GM12878 (cell line): ENCODE measurements at regions not wholly inside any gene's neighbourhood (a gene's known extent, or its start where the extent isn't known, plus 50 kb on each side); places are given as distances from the start of the nearest gene placed in this dataset.

ENCODE experiments used
- ATAC-seq: fragments of 200-7000 bp; cut with Tn5 transposase; 3 replicates; pipeline ENCODE4 v1.9.1; 2020; ENCODE audit warnings: mild to moderate bottlenecking, moderate library complexity
- BruUV-seq: library from RNA; stranded (reverse); fragments of 400-500 nt; replicated peaks from 2 replicates; lab custom pipeline; 2021; lab: Mats Ljungman, UMichigan
- CTCF ChIA-PET: fragments of 300-600 bp; sonication (Branson Sonifier 250); formaldehyde crosslinking; extraction: SDS; loops from one replicate; lab custom pipeline; 2021; ENCODE audit warnings: inconsistent platforms; lab: Yijun Ruan, JAX
- POLR2A ChIA-PET: fragments of 350-600 bp; formaldehyde crosslinking; extraction: SDS; loops from one replicate; lab custom pipeline; 2021; ENCODE audit warnings: inconsistent platforms; lab: Charles Lee
- RAD21 ChIA-PET: fragments of 300-600 bp; sonication (Branson Sonifier 250); formaldehyde crosslinking; loops from one replicate; lab custom pipeline; 2023; ENCODE audit warnings: antibody characterized with exemption; ENCODE audit not compliant: unreplicated experiment; lab: Charles Lee
- SMC1A ChIA-PET: fragments of 300-600 bp; sonication (Branson Sonifier 250); formaldehyde crosslinking; loops from one replicate; lab custom pipeline; 2023; ENCODE audit not compliant: unreplicated experiment, uncharacterized antibody; lab: Charles Lee
- DNase-seq: peaks from one replicate; pipeline ENCODE4 v3.0.0-alpha.2; 2011; ENCODE audit warnings: low read depth, low spot score
- FAIRE-seq: peaks from 3 replicates; lab custom pipeline; 2011; peaks lifted over from hg19 to GRCh38; lab: Jason Lieb, UNC
- H2AFZ ChIP-seq: 2 replicates; pipeline ENCODE4 v1.6.0; 2011; ENCODE audit warnings: low read depth, low read length, control low read depth; ENCODE audit not compliant: control insufficient read depth
- H3K27ac ChIP-seq: 2 replicates; pipeline ENCODE4 v1.5.1; 2011; ENCODE audit warnings: control low read depth; ENCODE audit not compliant: control insufficient read depth, insufficient read depth
- H3K27me3 ChIP-seq, 2 experiments: replicated peaks in 1 of 2; 2 replicates each; pipeline versions ENCODE4 v1.6.0 to v1.6.1; 2011; ENCODE audit warnings: low read length in 1 of 2; ENCODE audit not compliant: control insufficient read depth in 2 of 2, insufficient read depth in 2 of 2
- H3K36me3 ChIP-seq, 2 experiments: 2 replicates each; pipeline ENCODE4 v1.5.1; 2011; ENCODE audit warnings: low read length in 1 of 2; ENCODE audit not compliant: control insufficient read depth in 2 of 2, insufficient read depth in 2 of 2
- H3K4me1 ChIP-seq: 2 replicates; pipeline ENCODE4 v1.6.1; 2011; ENCODE audit warnings: mild to moderate bottlenecking, low read length, moderate library complexity, mixed read lengths; ENCODE audit not compliant: control insufficient read depth, insufficient read depth
- H3K4me2 ChIP-seq: 2 replicates; pipeline ENCODE4 v1.6.0; 2011; ENCODE audit warnings: control low read depth; ENCODE audit not compliant: control insufficient read depth, insufficient read depth
- H3K4me3 ChIP-seq: fragments of 200-600 bp; sonication (generic); 2 replicates; pipeline ENCODE4 v1.5.1; 2016
- H3K79me2 ChIP-seq: 2 replicates; pipeline ENCODE4 v1.6.0; 2011; ENCODE audit warnings: low read length; ENCODE audit not compliant: control insufficient read depth, insufficient read depth
- H3K9ac ChIP-seq: 2 replicates; pipeline ENCODE4 v1.8.0; 2011; ENCODE audit warnings: low read length, control low read depth, mixed read lengths; ENCODE audit not compliant: control insufficient read depth, insufficient read depth
- H3K9me3 ChIP-seq: replicated peaks from 3 replicates; pipeline ENCODE4 v1.5.1; 2011; ENCODE audit warnings: mild to moderate bottlenecking, low read length; ENCODE audit not compliant: control insufficient read depth, insufficient read depth
- H4K20me1 ChIP-seq: 2 replicates; pipeline ENCODE4 v1.6.0; 2011; ENCODE audit not compliant: control insufficient read depth, insufficient read depth
- ATF7 ChIP-seq: fragments of 450-650 bp; IDR thresholded peaks from 2 replicates; pipeline ENCODE4 v1.6.1; 2016; ENCODE audit warnings: low read depth, mild to moderate bottlenecking
- BCL11A ChIP-seq: IDR thresholded peaks from 2 replicates; pipeline ENCODE4 v1.6.1; 2011; ENCODE audit warnings: low read depth, low read length
- CBX3 ChIP-seq: fragments of 200-600 bp; sonication (generic); IDR thresholded peaks from 2 replicates; pipeline ENCODE4 v1.6.1; 2016; ENCODE audit warnings: low read depth, borderline replicate concordance
- CTCF ChIP-seq, 3 experiments: IDR thresholded peaks in 2 of 3; conservative IDR thresholded peaks in 1 of 3; 2 replicates each; pipeline ENCODE4 v1.5.1; 2011; ENCODE audit warnings: low read depth in 3 of 3, low read length in 3 of 3, mild to moderate bottlenecking in 3 of 3, control low read depth in 2 of 3, moderate library complexity in 2 of 3, inconsistent platforms in 1 of 3, mixed read lengths in 1 of 3; ENCODE audit not compliant: control insufficient read depth in 2 of 3, insufficient read depth in 1 of 3; ENCODE audit errors: extremely low read depth in 1 of 3
- HDAC2 ChIP-seq: fragments of 200-600 bp; sonication (generic); IDR thresholded peaks from 2 replicates; pipeline ENCODE4 v1.6.1; 2017
- KAT2A ChIP-seq: conservative IDR thresholded peaks from 2 replicates; pipeline ENCODE4 v1.6.1; 2011; ENCODE audit warnings: low read depth, low read length; ENCODE audit not compliant: control insufficient read depth
- POU2F2 ChIP-seq: IDR thresholded peaks from 3 replicates; pipeline ENCODE4 v1.6.1; 2011; ENCODE audit warnings: low read depth, mild to moderate bottlenecking, low read length, borderline replicate concordance
- RUNX3 ChIP-seq: IDR thresholded peaks from 2 replicates; pipeline ENCODE4 v1.6.1; 2012; ENCODE audit warnings: low read length, inconsistent platforms
- STAT3 ChIP-seq: IDR thresholded peaks from 2 replicates; pipeline ENCODE4 v1.6.1; 2011; ENCODE audit warnings: low read depth, low read length, improper control_type of control experiment
- TAF1 ChIP-seq: IDR thresholded peaks from 2 replicates; pipeline ENCODE4 v1.6.1; 2011; ENCODE audit warnings: mild to moderate bottlenecking, low read depth, low read length, borderline replicate concordance
- TARDBP ChIP-seq: IDR thresholded peaks from 2 replicates; pipeline ENCODE4 v1.6.1; 2016; ENCODE audit warnings: borderline replicate concordance
- WGBS: methylation state at CpG from one replicate; pipeline ENCODE4 v1.1.6; 2016; ENCODE audit warnings: low lambda C conversion rate; ENCODE audit not compliant: insufficient replicate concordance, insufficient coverage; ENCODE audit errors: missing lambda C conversion rate; 5-methylcytosine and 5-hydroxymethylcytosine counted together
- in situ Hi-C: fragments of 300-500 bp; cut with MboI; formaldehyde crosslinking; loops from 9 replicates; pipeline ENCODE4 v1.14.3; 2018; ENCODE audit warnings: mixed read lengths
- intact Hi-C: fragments of 100-400 bp; cut with micrococcal nuclease; formaldehyde crosslinking; loops from one replicate; pipeline ENCODE4 v1.14.2; 2022; ENCODE audit not compliant: unreplicated experiment
- TF ChIP-seq, protein P1 (sequence below): fragments of 450-650 bp; formaldehyde crosslinking; IDR thresholded peaks from 2 replicates; pipeline ENCODE4 v1.4.0; 2020; ENCODE audit warnings: mild to moderate bottlenecking, moderate library complexity
- TF ChIP-seq, protein P2 (sequence below): fragments of 450-650 bp; conservative IDR thresholded peaks from 2 replicates; pipeline ENCODE4 v1.6.1; 2017; ENCODE audit warnings: mild to moderate bottlenecking, moderate library complexity
- TF ChIP-seq, protein P3 (sequence below): IDR thresholded peaks from 2 replicates; pipeline ENCODE4 v1.6.1; 2011; ENCODE audit warnings: low read depth, low read length, improper control_type of control experiment, borderline replicate concordance

DNA sequence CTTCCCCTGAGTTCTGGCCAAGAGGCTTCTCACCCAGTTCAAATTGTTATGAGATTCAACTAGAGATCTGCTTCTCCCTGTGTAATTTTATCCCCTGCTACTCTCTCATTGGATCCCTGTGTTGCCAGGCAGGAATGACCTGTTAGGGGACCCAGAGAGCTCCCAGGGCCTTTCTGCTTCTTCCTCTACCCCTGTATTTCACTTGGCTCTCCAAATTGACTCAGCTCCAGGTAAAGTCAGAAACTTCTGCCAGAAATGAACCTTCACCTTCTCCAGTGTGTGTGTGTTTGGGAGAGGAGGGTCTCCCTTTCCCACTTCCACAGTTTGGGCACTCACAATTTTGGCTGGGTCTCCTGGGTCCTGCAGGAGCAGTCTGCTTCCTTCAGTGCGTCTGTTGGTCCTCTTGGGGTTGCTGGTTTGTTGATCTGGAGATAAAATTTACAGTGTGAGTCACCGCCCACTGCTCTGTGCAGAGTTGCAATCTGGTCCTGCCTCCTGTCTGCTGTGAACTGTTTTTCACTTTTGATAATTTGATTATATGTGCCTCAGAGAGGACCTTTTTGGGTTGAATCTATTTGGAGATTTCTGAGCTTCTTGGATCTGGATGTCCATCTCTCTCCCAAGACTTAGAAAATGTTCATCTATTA is 112.4 kb upstream of the EDA2R start:
- FAIRE-seq (no peak), DNase-seq (no peak), ATAC-seq (no peak)
- no TSS peak for BruUV-seq
- no peaks in the 10 kb centered on the region for H3K9me3 ChIP-seq
- H3K27ac ChIP-seq = no peak overlapping the region
- no peaks in the 10 kb centered on the region for H3K79me2 ChIP-seq
- in situ Hi-C loops = no loop called here
- ChIA-PET RAD21 (no interaction called here), SMC1A (no interaction called here), POLR2A (no interaction called here)
- no peak overlapping the region for H3K4me3 ChIP-seq
- H3K36me3 ChIP-seq = no peaks in the 10 kb centered on the region
- H3K4me2 ChIP-seq = no peak overlapping the region
- H3K4me1 ChIP-seq = no peaks in the 10 kb centered on the region
- WGBS = 18% methylated on average over 2 of the region's 2 CpGs
- no peaks in the 10 kb centered on the region for H4K20me1 ChIP-seq
- no peaks in the 10 kb centered on the region for H3K27me3 ChIP-seq
- H2AFZ ChIP-seq = no peak overlapping the region
- no peak overlapping the region for H3K9ac ChIP-seq
- TF ChIP-seq STAT3 (no peak), POU2F2 (no peak), KAT2A (no peak), BCL11A (no peak), RUNX3 (no peak), CTCF (IDR thresholded peaks at IDR 0.05 in 2 of 3, conservative IDR thresholded peaks at IDR 0.05 in 1 of 3; ENCODE audit: control insufficient read depth in 2 of 3, extremely low read depth in 1 of 3, insufficient read depth in 1 of 3, low read depth in 3 of 3, low read length in 3 of 3) (no peak), CBX3 (no peak), TAF1 (no peak), HDAC2 (no peak), ATF7 (no peak), TARDBP (no peak)
- TF ChIP-seq, protein P1, sequence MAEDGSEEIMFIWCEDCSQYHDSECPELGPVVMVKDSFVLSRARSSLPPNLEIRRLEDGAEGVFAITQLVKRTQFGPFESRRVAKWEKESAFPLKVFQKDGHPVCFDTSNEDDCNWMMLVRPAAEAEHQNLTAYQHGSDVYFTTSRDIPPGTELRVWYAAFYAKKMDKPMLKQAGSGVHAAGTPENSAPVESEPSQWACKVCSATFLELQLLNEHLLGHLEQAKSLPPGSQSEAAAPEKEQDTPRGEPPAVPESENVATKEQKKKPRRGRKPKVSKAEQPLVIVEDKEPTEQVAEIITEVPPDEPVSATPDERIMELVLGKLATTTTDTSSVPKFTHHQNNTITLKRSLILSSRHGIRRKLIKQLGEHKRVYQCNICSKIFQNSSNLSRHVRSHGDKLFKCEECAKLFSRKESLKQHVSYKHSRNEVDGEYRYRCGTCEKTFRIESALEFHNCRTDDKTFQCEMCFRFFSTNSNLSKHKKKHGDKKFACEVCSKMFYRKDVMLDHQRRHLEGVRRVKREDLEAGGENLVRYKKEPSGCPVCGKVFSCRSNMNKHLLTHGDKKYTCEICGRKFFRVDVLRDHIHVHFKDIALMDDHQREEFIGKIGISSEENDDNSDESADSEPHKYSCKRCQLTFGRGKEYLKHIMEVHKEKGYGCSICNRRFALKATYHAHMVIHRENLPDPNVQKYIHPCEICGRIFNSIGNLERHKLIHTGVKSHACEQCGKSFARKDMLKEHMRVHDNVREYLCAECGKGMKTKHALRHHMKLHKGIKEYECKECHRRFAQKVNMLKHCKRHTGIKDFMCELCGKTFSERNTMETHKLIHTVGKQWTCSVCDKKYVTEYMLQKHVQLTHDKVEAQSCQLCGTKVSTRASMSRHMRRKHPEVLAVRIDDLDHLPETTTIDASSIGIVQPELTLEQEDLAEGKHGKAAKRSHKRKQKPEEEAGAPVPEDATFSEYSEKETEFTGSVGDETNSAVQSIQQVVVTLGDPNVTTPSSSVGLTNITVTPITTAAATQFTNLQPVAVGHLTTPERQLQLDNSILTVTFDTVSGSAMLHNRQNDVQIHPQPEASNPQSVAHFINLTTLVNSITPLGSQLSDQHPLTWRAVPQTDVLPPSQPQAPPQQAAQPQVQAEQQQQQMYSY (CRISPR knock-in tag) = no peak
- TF ChIP-seq, protein P2, sequence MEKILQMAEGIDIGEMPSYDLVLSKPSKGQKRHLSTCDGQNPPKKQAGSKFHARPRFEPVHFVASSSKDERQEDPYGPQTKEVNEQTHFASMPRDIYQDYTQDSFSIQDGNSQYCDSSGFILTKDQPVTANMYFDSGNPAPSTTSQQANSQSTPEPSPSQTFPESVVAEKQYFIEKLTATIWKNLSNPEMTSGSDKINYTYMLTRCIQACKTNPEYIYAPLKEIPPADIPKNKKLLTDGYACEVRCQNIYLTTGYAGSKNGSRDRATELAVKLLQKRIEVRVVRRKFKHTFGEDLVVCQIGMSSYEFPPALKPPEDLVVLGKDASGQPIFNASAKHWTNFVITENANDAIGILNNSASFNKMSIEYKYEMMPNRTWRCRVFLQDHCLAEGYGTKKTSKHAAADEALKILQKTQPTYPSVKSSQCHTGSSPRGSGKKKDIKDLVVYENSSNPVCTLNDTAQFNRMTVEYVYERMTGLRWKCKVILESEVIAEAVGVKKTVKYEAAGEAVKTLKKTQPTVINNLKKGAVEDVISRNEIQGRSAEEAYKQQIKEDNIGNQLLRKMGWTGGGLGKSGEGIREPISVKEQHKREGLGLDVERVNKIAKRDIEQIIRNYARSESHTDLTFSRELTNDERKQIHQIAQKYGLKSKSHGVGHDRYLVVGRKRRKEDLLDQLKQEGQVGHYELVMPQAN = no peak
- TF ChIP-seq, protein P3, sequence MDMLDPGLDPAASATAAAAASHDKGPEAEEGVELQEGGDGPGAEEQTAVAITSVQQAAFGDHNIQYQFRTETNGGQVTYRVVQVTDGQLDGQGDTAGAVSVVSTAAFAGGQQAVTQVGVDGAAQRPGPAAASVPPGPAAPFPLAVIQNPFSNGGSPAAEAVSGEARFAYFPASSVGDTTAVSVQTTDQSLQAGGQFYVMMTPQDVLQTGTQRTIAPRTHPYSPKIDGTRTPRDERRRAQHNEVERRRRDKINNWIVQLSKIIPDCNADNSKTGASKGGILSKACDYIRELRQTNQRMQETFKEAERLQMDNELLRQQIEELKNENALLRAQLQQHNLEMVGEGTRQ = no peak
- TF ChIP-seq, all 136 proteins: peak for 0
- intact Hi-C loops = no loop called here
- CTCF ChIA-PET = interaction anchor here (1.1 kb wide), 1 partner anchor 20 kb away, joined by 3 read pairs; no protein-coding TSS in a partner anchor
